IPS-15b (cell line): ENCODE measurements at regions not wholly inside any gene's neighbourhood (a gene's known extent, or its start where the extent isn't known, plus 50 kb on each side); places are given as distances from the start of the nearest gene placed in this dataset.
"Not testable (repeated sequence)": the region's sequence is repeated elsewhere in the genome, so short reads cannot be mapped to it uniquely, and the experiment has no call there.

Experiments
- H3K27me3 ChIP-seq: one replicate; pipeline ENCODE4 v1.6.1; 2013; ENCODE audit warnings: low read length; ENCODE audit not compliant: control insufficient read depth, insufficient read depth
- H3K36me3 ChIP-seq: one replicate; pipeline ENCODE4 v1.6.1; 2013; ENCODE audit warnings: low read length; ENCODE audit not compliant: control insufficient read depth, insufficient read depth
- H3K4me1 ChIP-seq: one replicate; pipeline ENCODE4 v1.6.1; 2013; ENCODE audit warnings: mild to moderate bottlenecking, low read length; ENCODE audit not compliant: control insufficient read depth, insufficient read depth
- H3K4me3 ChIP-seq: one replicate; pipeline ENCODE4 v1.5.1; 2013; ENCODE audit warnings: low read depth, low read length
- H3K9ac ChIP-seq: one replicate; pipeline ENCODE4 v1.6.1; 2013; ENCODE audit warnings: low read depth, mild to moderate bottlenecking, low read length
- H3K9me3 ChIP-seq: one replicate; pipeline ENCODE4 v1.6.1; 2013; ENCODE audit warnings: mild to moderate bottlenecking, low read length; ENCODE audit not compliant: control insufficient read depth, insufficient read depth

DNA sequence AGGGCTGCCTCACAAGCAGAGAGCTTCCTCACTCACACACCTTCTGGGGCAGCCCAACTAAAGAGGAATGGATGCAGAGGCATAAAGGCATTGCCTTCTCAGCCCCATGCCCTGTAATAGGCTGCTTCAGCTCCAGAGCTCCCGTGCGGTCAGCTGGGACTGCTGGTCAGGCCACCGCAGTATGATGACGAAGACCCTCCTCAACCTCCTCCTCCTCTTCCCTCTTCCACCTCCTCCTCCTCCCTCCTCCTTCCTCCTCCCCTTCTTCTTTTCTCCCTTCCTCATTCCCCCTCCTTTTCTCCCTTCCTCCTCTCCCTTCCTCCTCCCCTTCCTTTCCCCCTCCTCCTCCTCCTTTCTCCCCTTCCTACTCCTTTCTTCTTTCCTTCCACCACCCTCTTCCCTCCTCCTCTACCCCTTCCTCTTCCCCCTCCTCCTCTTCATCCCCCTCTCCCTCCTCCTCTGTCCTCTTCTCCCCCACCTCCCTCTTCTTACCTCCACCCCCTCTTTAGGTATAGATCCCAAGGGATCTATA, 465.3 kb upstream of the CDH4 start:
- Histone ChIP-seq H3K27me3 (no peaks in the 10 kb centered on the region), H3K4me1 (no peaks in the 10 kb centered on the region), H3K9ac (no peak overlapping the region), H3K4me3 (no peak overlapping the region), H3K36me3 (no peaks in the 10 kb centered on the region), H3K9me3 (no peaks in the 10 kb centered on the region)

DNA sequence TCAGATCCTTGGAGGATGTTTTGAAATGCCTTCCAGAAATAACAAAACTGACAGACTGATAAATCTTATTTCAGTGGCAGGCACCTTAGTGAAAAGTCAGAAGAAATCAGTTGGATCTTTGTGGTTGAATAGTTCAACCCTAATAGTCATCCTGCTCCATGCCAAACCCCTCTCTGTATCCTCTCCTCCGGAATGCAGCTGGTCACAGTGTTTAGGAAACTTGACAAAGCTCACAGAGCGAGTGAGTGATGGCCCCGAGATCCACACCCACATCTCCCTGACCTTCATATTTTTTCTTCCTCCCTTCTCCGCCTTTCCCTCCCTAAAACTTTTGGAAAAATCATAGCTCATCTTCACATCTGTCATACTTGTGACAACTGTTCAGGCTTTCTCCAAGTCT, 464.8 kb upstream of the CDH4 start:
- Histone ChIP-seq H3K4me1 (no peaks in the 10 kb centered on the region), H3K4me3 (no peak overlapping the region), H3K9ac (no peak overlapping the region), H3K27me3 (no peaks in the 10 kb centered on the region), H3K9me3 (no peaks in the 10 kb centered on the region), H3K36me3 (no peaks in the 10 kb centered on the region)

DNA sequence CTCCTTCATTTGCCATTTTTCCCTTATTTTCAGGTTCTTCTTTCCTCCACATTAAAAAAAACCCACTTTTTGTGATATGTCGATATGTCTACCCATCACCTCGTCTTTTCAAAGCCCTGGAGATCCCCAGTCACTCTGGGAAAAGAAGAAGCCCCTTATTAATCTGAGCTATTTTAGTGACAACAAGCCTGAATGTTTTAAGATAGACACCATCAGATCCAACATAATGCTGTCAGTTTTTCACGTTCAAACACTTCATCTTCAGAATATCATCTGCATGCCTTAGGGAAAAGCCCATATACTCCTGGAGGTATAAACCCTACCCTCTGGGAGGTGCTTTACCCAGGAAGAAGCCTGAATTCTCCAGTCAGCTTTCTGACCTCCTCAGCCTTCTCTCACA, 464.0 kb upstream of the CDH4 start:
- H3K36me3 ChIP-seq, result no peaks in the 10 kb centered on the region
- no peak overlapping the region for H3K4me3 ChIP-seq
- no peak overlapping the region for H3K9ac ChIP-seq
- H3K4me1 ChIP-seq, result no peaks in the 10 kb centered on the region
- no peaks in the 10 kb centered on the region for H3K27me3 ChIP-seq
- no peaks in the 10 kb centered on the region for H3K9me3 ChIP-seq

DNA sequence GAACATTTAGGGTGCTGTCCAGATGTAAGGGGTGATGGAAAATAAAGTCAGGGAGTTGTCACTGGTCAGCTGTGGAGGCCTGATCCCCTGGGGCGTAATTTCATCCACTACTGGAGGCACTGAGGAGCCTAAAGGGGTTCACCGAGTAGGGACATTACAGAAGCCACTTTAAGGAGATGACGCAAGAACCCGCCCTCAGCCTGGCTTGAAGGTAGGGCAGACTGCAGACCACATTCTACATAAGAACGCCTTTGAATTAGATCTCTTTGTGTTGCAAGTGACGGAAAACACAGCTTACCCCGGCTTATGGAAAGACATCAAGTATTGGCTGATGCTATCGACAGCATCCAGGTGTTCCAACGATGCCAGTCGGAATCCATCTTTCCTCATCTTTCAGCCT, 462.7 kb upstream of the CDH4 start:
- no peaks in the 10 kb centered on the region for H3K9me3 ChIP-seq
- H3K27me3 ChIP-seq, result no peaks in the 10 kb centered on the region
- no peak overlapping the region for H3K9ac ChIP-seq
- H3K36me3 ChIP-seq, result no peaks in the 10 kb centered on the region
- H3K4me1 ChIP-seq, result no peaks in the 10 kb centered on the region
- no peak overlapping the region for H3K4me3 ChIP-seq

DNA sequence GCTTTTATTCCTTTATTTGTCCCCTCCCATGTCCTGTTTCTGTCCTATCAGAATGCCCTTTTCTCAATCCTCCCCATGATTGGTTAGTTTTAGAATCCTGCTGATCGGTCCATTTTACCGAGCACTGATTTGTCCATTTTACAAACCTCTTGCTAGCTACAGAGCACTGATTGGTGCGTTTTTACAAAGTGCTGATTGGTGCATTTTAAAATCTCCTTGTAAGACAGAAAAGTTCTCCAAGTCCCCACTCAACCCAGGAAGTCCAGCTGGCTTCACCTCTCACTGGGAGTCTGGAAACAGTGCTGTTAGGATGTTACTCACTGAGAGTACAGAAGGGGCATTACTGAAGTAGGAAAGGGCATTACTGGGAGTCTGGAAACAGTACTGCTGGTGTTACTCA, 461.7 kb upstream of the CDH4 start:
- H3K27me3 ChIP-seq, H3K4me3 ChIP-seq, H3K9me3 ChIP-seq, H3K9ac ChIP-seq, H3K36me3 ChIP-seq, H3K4me1 ChIP-seq: not testable (repeated sequence)

DNA sequence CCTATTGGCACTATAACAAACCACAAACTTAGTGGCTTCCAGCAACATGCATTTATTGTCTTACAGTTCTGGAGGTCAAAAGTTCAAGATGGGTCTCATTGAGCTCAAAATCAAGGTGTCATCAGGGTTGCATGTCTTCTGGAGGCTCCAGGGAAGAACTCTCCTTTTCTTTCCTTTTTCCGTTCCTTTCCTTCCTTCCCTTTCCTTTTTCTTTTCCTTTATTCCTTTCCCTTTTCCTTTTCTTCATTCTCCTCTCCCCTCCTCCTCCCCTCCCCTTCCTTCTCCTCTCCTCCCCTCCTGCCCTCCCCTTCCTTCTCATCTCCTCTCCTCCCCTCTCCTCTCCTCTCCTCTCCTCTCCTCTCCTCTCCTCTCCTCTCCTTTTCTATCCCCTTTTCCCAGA, 460.2 kb upstream of the CDH4 start:
- Histone ChIP-seq H3K4me3 (no peak overlapping the region), H3K27me3 (no peaks in the 10 kb centered on the region), H3K9ac (no peak overlapping the region), H3K36me3 (no peaks in the 10 kb centered on the region), H3K9me3 (no peaks in the 10 kb centered on the region), H3K4me1 (no peaks in the 10 kb centered on the region)

DNA sequence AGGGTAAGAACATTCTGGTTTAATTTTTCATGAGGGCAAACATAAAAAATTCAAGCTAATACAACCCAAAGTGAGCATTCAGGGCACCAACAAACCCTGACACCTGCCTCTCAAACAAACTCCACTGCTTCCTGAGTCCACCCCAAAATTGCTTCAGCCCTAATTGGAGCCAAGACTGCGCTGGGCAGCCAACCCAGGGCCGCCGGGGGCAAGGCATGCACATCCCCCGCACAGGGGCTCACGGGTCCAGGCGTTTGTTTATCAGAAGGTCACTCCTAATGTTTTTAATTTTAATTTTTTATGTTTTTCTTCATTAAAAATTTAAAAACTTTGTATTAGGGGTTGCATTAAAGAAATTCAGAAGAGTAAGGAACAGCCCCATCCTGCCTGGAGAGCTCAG, 459.1 kb upstream of the CDH4 start:
- Histone ChIP-seq H3K4me1 (no peaks in the 10 kb centered on the region), H3K9me3 (no peaks in the 10 kb centered on the region), H3K4me3 (no peak overlapping the region), H3K27me3 (no peaks in the 10 kb centered on the region), H3K9ac (no peak overlapping the region), H3K36me3 (no peaks in the 10 kb centered on the region)

DNA sequence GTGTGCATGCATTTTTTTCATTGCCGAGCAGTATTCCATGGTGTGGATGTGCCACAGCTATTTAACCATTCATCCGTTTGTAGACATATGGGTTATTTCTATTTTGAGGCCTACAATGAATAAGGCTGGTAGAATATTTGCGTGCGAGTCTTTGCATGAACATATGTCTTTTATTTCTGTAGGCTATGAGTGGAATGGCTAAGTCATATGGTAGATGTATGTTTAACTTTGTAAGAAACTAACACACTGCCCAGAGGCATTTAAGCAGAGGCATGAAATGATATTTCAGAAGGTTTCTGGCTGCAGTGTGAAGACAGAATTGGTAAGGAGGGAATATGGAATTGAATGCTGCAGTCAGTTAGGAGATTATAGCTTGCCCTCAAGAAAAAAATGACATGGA, 457.4 kb upstream of the CDH4 start:
- Histone ChIP-seq H3K4me1 (no peaks in the 10 kb centered on the region), H3K9me3 (no peaks in the 10 kb centered on the region), H3K27me3 (no peaks in the 10 kb centered on the region), H3K9ac (no peak overlapping the region), H3K4me3 (no peak overlapping the region), H3K36me3 (no peaks in the 10 kb centered on the region)

DNA sequence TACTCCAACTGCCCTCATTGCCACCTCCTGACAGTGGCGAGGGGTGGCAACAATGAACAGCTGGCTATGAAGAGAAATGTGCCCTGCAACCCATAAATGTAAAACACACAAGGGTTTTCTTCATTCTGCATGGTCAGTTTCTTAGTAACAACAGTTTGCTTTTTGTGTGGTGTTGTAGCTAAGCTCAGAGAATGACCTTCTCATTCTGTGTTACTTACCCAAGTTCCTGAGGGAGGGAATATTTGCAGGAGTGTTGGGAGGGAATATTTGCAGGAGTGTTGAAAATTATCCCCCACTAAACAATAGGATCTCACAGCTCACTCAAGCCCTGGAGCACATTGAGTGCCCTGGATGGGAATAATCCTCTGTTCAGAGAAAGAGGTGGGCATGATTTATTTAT, 456.4 kb upstream of the CDH4 start:
- Histone ChIP-seq H3K36me3 (no peaks in the 10 kb centered on the region), H3K9ac (no peak overlapping the region), H3K4me3 (no peak overlapping the region), H3K4me1 (no peaks in the 10 kb centered on the region), H3K9me3 (no peaks in the 10 kb centered on the region), H3K27me3 (no peaks in the 10 kb centered on the region)

DNA sequence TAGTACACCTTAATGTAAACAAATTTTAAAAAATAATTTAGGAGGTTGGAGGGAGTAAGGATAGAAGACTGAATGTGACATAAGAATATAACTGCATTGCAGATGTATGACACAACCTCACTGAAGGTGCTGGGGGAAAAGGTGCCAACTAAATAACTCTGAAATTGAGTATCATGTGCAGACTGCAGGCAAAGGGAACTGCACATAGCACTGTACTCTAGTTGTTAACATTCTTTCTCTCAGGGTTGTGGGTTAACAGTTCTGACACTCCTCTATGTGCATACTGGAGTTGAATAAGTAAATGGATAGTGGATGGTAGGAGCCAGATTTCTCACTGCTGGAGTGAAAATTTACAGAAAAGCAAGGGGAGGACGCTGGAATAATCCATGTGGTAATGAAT, 451.9 kb upstream of the CDH4 start:
- no peaks in the 10 kb centered on the region for H3K27me3 ChIP-seq

DNA sequence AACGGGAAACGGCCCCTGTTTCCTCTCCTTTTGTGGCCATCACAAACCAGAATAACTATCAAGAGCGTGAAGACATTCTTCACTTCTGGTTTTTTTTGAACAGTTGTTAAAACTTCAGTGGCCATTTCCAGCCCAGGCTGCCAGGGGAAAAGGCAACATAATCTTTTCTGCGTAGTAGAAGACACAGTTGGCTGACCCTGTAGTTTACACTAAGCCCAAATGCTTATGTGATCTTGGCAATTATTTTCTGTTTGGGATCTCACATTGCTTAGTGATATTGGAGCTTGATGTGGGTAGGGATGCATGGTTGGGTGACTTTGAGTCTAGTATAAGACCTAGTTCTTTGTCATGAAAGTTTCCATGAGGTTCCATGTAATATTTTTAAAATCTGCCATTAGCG, 449.4 kb upstream of the CDH4 start:
- Histone ChIP-seq H3K9ac (no peak overlapping the region), H3K36me3 (no peaks in the 10 kb centered on the region), H3K9me3 (peaks cover 3% of the 10 kb centered on the region), H3K27me3 (no peaks in the 10 kb centered on the region), H3K4me3 (no peak overlapping the region), H3K4me1 (peaks cover 12% of the 10 kb centered on the region)

More for the DNA sequence above, 451.9 kb upstream of the CDH4 start:
- Histone ChIP-seq H3K36me3 (no peaks in the 10 kb centered on the region), H3K9me3 (no peaks in the 10 kb centered on the region), H3K4me3 (no peak overlapping the region), H3K4me1 (peaks cover 12% of the 10 kb centered on the region), H3K9ac (no peak overlapping the region)

DNA sequence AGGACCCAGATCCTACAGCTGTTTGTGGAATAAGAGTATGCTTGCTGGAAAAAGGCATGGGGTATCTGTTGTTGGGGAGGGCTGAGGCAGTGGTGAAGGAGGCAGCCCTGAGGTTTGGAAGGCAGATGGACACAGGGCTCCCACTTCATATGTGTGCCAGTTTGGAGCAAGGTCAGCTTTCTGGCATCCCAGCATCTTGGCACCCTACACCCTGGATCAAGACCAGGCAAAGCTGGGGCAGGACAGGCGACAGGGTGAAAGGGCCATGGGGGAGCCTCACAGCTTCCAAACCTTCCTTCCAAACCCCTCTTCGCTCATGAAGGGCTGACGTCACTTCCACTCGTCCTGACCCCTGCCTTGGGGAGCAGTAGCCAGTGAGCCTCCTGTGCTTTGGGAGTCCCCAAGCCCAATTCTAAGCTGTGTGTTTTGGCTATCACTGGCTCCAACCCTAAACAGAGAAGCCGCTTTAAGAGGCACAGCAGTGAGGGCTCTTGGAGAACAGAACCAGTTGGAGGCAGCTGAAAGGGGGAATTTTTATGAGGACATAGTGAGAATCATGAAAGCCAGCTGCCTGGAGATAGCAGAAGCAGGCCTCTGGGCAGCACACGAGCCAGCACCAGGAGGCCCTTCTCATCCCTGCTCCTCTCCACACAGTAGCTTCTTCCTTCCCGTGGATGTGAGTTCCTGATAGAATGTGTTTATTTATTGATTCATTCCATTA, 448.6 kb upstream of the CDH4 start:
- Histone ChIP-seq H3K9me3 (peaks cover 8% of the 10 kb centered on the region), H3K4me1 (peaks cover 12% of the 10 kb centered on the region), H3K27me3 (no peaks in the 10 kb centered on the region), H3K36me3 (no peaks in the 10 kb centered on the region), H3K4me3 (no peak overlapping the region), H3K9ac (no peak overlapping the region)
